Cardiac muscle cell (in vitro differentiated cells and primary cell): ENCODE measurements at regions not wholly inside any gene's neighbourhood (a gene's known extent, or its start where the extent isn't known, plus 50 kb on each side); places are given as distances from the start of the nearest gene placed in this dataset.
"Not testable (repeated sequence)": the region's sequence is repeated elsewhere in the genome, so short reads cannot be mapped to it uniquely, and the experiment has no call there.

Source experiments
- DNase-seq, 2 donors: peaks; one replicate each; pipeline versions ENCODE4 v3.0.0 to v3.0.0-alpha.2; 2010 to 2017; ENCODE audit warnings: low read depth in 1 of 2, low spot score in 1 of 2
- H3K27ac ChIP-seq: fragments of 200-600 bp; sonication (generic); 2 replicates; pipeline ENCODE4 v1.5.1; 2016
- H3K27me3 ChIP-seq: fragments of 200-600 bp; sonication (generic); 2 replicates; pipeline ENCODE4 v1.6.0; 2016; ENCODE audit warnings: control low read depth
- H3K36me3 ChIP-seq: fragments of 200-600 bp; sonication (generic); 2 replicates; pipeline ENCODE4 v1.5.1; 2016; ENCODE audit warnings: control low read depth
- H3K4me1 ChIP-seq: fragments of 200-600 bp; sonication (generic); 2 replicates; pipeline ENCODE4 v1.8.1; 2017; ENCODE audit warnings: low read depth, mild to moderate bottlenecking, mixed run types
- H3K4me3 ChIP-seq: fragments of 200-600 bp; sonication (generic); 2 replicates; pipeline ENCODE4 v1.5.1; 2016; ENCODE audit warnings: mild to moderate bottlenecking
- H3K9me3 ChIP-seq: fragments of 200-600 bp; sonication (generic); 2 replicates; pipeline ENCODE4 v1.5.1; 2017; ENCODE audit warnings: low read depth, mild to moderate bottlenecking, control low read depth
- CTCF ChIP-seq: IDR thresholded peaks from 2 replicates; pipeline ENCODE4 v1.5.1; 2012; ENCODE audit warnings: low read depth, mild to moderate bottlenecking, low read length

GRCh38 chr15:20409247-20409646 lies 132.4 kb downstream of the GOLGA6L6 start:
- Histone ChIP-seq H3K27ac (no peak overlapping the region), H3K36me3 (no peaks in the 10 kb centered on the region), H3K27me3 (no peaks in the 10 kb centered on the region), H3K9me3 (peaks cover 7% of the 10 kb centered on the region), H3K4me3 (no peak overlapping the region), H3K4me1 (no peaks in the 10 kb centered on the region)
- TF ChIP-seq CTCF, result no peak
- no peak for DNase-seq

DNA sequence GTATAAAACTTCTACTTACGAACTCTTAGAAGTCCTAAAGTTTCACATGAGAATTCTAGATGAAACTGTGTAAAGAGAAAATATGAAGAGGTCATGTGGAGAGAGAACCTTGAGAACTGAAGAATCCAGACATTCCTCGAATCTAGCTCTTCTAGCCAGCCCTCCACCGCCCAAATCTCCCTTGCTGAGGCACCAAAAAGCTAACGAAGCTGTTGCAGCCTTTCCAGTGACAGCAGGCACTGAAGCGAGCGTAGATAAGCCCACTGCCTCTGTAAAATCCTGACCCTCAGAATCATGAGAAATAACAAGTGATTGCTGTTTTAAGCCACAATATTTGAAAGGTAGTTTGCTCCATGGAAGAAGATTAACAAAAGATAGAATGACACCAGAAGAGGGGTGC lies 134.0 kb downstream of the GOLGA6L6 start:
- no peaks in the 10 kb centered on the region for H3K4me1 ChIP-seq
- no peak overlapping the region for H3K27ac ChIP-seq
- no peak for TF ChIP-seq CTCF
- H3K36me3 ChIP-seq, result no peaks in the 10 kb centered on the region
- H3K9me3 ChIP-seq, result peaks cover 7% of the 10 kb centered on the region
- H3K27me3 ChIP-seq, result no peaks in the 10 kb centered on the region
- no peak for DNase-seq
- H3K4me3 ChIP-seq, result no peak overlapping the region

GRCh38 chr15:20404571-20404970 lies 137.0 kb downstream of the GOLGA6L6 start:
- H3K4me3 ChIP-seq, H3K27ac ChIP-seq, DNase-seq, H3K27me3 ChIP-seq, H3K4me1 ChIP-seq, H3K36me3 ChIP-seq: not testable (repeated sequence)
- peaks cover 19% of the 10 kb centered on the region for H3K9me3 ChIP-seq

- not testable (repeated sequence) for H3K4me3 ChIP-seq, H3K36me3 ChIP-seq, H3K4me1 ChIP-seq, H3K27me3 ChIP-seq, H3K27ac ChIP-seq, DNase-seq
- peaks cover 18% of the 10 kb centered on the region for H3K9me3 ChIP-seq
Measured at GRCh38 chr15:20402586-20402985, 139.0 kb downstream of the GOLGA6L6 start.

- not testable (repeated sequence) for DNase-seq, H3K36me3 ChIP-seq, H3K27me3 ChIP-seq, H3K4me3 ChIP-seq, H3K27ac ChIP-seq, H3K4me1 ChIP-seq
- peaks cover 24% of the 10 kb centered on the region for H3K9me3 ChIP-seq
Measured at GRCh38 chr15:20401058-20401457, 140.5 kb downstream of the GOLGA6L6 start.

- DNase-seq, H3K27me3 ChIP-seq, H3K27ac ChIP-seq, H3K36me3 ChIP-seq, H3K4me1 ChIP-seq, H3K4me3 ChIP-seq: not testable (repeated sequence)
- H3K9me3 ChIP-seq, result peaks cover 21% of the 10 kb centered on the region
Measured at GRCh38 chr15:20398680-20399079, 142.9 kb downstream of the GOLGA6L6 start.

DNA sequence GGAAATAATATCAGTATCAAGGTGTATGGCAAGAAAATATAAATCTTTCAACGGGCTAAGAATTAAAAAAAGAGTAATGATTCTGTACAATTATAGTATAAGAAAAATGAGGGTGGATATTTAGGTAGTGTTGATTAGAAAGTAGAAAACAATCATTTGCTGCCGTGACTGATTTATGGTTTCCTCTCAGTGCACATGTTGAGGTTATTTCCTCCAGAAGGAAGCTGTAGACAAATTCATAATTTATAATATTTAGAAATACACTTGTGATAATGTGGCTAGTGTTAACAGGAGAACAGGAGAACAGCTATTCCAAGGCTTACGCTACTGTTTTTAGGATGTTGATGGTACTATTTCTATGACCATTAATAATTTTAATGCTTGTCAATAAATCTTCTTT lies 153.4 kb downstream of the GOLGA6L6 start:
- H3K9me3 ChIP-seq, result peaks cover 48% of the 10 kb centered on the region
- not testable (repeated sequence) for H3K4me1 ChIP-seq, H3K36me3 ChIP-seq, H3K4me3 ChIP-seq, H3K27ac ChIP-seq, H3K27me3 ChIP-seq, DNase-seq

- Histone ChIP-seq H3K9me3 (peaks cover 50% of the 10 kb centered on the region), H3K27me3 (no peaks in the 10 kb centered on the region), H3K27ac (no peak overlapping the region), H3K36me3 (no peaks in the 10 kb centered on the region), H3K4me3 (no peak overlapping the region), H3K4me1 (no peaks in the 10 kb centered on the region)
- DNase-seq, result no peak
- no peak for TF ChIP-seq CTCF
Measured at GRCh38 chr15:20386198-20386597, 155.4 kb downstream of the GOLGA6L6 start.

GRCh38 chr15:20380199-20380598 lies 161.4 kb downstream of the GOLGA6L6 start:
- H3K4me1 ChIP-seq, H3K36me3 ChIP-seq, DNase-seq, H3K27ac ChIP-seq, H3K4me3 ChIP-seq, H3K27me3 ChIP-seq: not testable (repeated sequence)
- peaks cover 26% of the 10 kb centered on the region for H3K9me3 ChIP-seq
